ENCODE measurements at regions not wholly inside any gene's neighbourhood (a gene's known extent, or its start where the extent isn't known, plus 50 kb on each side); places are given as distances from the start of the nearest gene placed in this dataset.

- TF ChIP-seq CTCF (IDR thresholded peaks at IDR 0.05) = no peak
- no peak for TF ChIP-seq POLR2A (IDR thresholded peaks at IDR 0.05)
Observed at GRCh38 chr18:28575123-28575522, 398.2 kb upstream of the CDH2 start.

All from heart left ventricle (tissue), 13 donors.